GM12878 (cell line): ENCODE measurements at regions not wholly inside any gene's neighbourhood (a gene's known extent, or its start where the extent isn't known, plus 50 kb on each side); places are given as distances from the start of the nearest gene placed in this dataset.

Source experiments
- ATAC-seq: fragments of 200-7000 bp; cut with Tn5 transposase; 3 replicates; pipeline ENCODE4 v1.9.1; 2020; ENCODE audit warnings: mild to moderate bottlenecking, moderate library complexity
- BruUV-seq: library from RNA; stranded (reverse); fragments of 400-500 nt; replicated peaks from 2 replicates; lab custom pipeline; 2021; lab: Mats Ljungman, UMichigan
- CTCF ChIA-PET: fragments of 300-600 bp; sonication (Branson Sonifier 250); formaldehyde crosslinking; extraction: SDS; loops from one replicate; lab custom pipeline; 2021; ENCODE audit warnings: inconsistent platforms; lab: Yijun Ruan, JAX
- POLR2A ChIA-PET: fragments of 350-600 bp; formaldehyde crosslinking; extraction: SDS; loops from one replicate; lab custom pipeline; 2021; ENCODE audit warnings: inconsistent platforms; lab: Charles Lee
- RAD21 ChIA-PET: fragments of 300-600 bp; sonication (Branson Sonifier 250); formaldehyde crosslinking; loops from one replicate; lab custom pipeline; 2023; ENCODE audit warnings: antibody characterized with exemption; ENCODE audit not compliant: unreplicated experiment; lab: Charles Lee
- SMC1A ChIA-PET: fragments of 300-600 bp; sonication (Branson Sonifier 250); formaldehyde crosslinking; loops from one replicate; lab custom pipeline; 2023; ENCODE audit not compliant: unreplicated experiment, uncharacterized antibody; lab: Charles Lee
- DNase-seq: peaks from one replicate; pipeline ENCODE4 v3.0.0-alpha.2; 2011; ENCODE audit warnings: low read depth, low spot score
- FAIRE-seq: peaks from 3 replicates; lab custom pipeline; 2011; peaks lifted over from hg19 to GRCh38; lab: Jason Lieb, UNC
- H2AFZ ChIP-seq: 2 replicates; pipeline ENCODE4 v1.6.0; 2011; ENCODE audit warnings: low read depth, low read length, control low read depth; ENCODE audit not compliant: control insufficient read depth
- H3K27ac ChIP-seq: 2 replicates; pipeline ENCODE4 v1.5.1; 2011; ENCODE audit warnings: control low read depth; ENCODE audit not compliant: control insufficient read depth, insufficient read depth
- H3K27me3 ChIP-seq, 2 experiments: replicated peaks in 1 of 2; 2 replicates each; pipeline versions ENCODE4 v1.6.0 to v1.6.1; 2011; ENCODE audit warnings: low read length in 1 of 2; ENCODE audit not compliant: control insufficient read depth in 2 of 2, insufficient read depth in 2 of 2
- H3K36me3 ChIP-seq, 2 experiments: 2 replicates each; pipeline ENCODE4 v1.5.1; 2011; ENCODE audit warnings: low read length in 1 of 2; ENCODE audit not compliant: control insufficient read depth in 2 of 2, insufficient read depth in 2 of 2
- H3K4me1 ChIP-seq: 2 replicates; pipeline ENCODE4 v1.6.1; 2011; ENCODE audit warnings: mild to moderate bottlenecking, low read length, moderate library complexity, mixed read lengths; ENCODE audit not compliant: control insufficient read depth, insufficient read depth
- H3K4me2 ChIP-seq: 2 replicates; pipeline ENCODE4 v1.6.0; 2011; ENCODE audit warnings: control low read depth; ENCODE audit not compliant: control insufficient read depth, insufficient read depth
- H3K4me3 ChIP-seq: fragments of 200-600 bp; sonication (generic); 2 replicates; pipeline ENCODE4 v1.5.1; 2016
- H3K79me2 ChIP-seq: 2 replicates; pipeline ENCODE4 v1.6.0; 2011; ENCODE audit warnings: low read length; ENCODE audit not compliant: control insufficient read depth, insufficient read depth
- H3K9ac ChIP-seq: 2 replicates; pipeline ENCODE4 v1.8.0; 2011; ENCODE audit warnings: low read length, control low read depth, mixed read lengths; ENCODE audit not compliant: control insufficient read depth, insufficient read depth
- H3K9me3 ChIP-seq: replicated peaks from 3 replicates; pipeline ENCODE4 v1.5.1; 2011; ENCODE audit warnings: mild to moderate bottlenecking, low read length; ENCODE audit not compliant: control insufficient read depth, insufficient read depth
- H4K20me1 ChIP-seq: 2 replicates; pipeline ENCODE4 v1.6.0; 2011; ENCODE audit not compliant: control insufficient read depth, insufficient read depth
- ATF7 ChIP-seq: fragments of 450-650 bp; IDR thresholded peaks from 2 replicates; pipeline ENCODE4 v1.6.1; 2016; ENCODE audit warnings: low read depth, mild to moderate bottlenecking
- BCL11A ChIP-seq: IDR thresholded peaks from 2 replicates; pipeline ENCODE4 v1.6.1; 2011; ENCODE audit warnings: low read depth, low read length
- BCL3 ChIP-seq: IDR thresholded peaks from 2 replicates; pipeline ENCODE4 v1.6.1; 2011; ENCODE audit warnings: borderline replicate concordance, low read depth, mild to moderate bottlenecking, moderate library complexity, low read length; ENCODE audit not compliant: insufficient read depth, poor library complexity, severe bottlenecking
- CEBPB ChIP-seq, 2 experiments: fragments of 150-350 bp in 1 of 2; IDR thresholded peaks; 2 replicates each; pipeline ENCODE4 v1.6.1; 2012 to 2014; ENCODE audit warnings: low read depth in 2 of 2, low read length in 2 of 2, borderline replicate concordance in 1 of 2, inconsistent platforms in 1 of 2
- CEBPZ ChIP-seq: fragments of 150-350 bp; IDR thresholded peaks from 2 replicates; pipeline ENCODE4 v1.6.1; 2016; ENCODE audit warnings: low read depth, low read length
- CHD1 ChIP-seq: IDR thresholded peaks from 2 replicates; pipeline ENCODE4 v1.6.1; 2012; ENCODE audit warnings: low read depth, low read length, improper control_type of control experiment
- CHD2 ChIP-seq: IDR thresholded peaks from 2 replicates; pipeline ENCODE4 v1.6.1; 2011; ENCODE audit warnings: low read depth, low read length, improper control_type of control experiment, borderline replicate concordance
- CHD4 ChIP-seq: fragments of 200-600 bp; sonication (generic); IDR thresholded peaks from 2 replicates; pipeline ENCODE4 v1.6.1; 2016; ENCODE audit warnings: mild to moderate bottlenecking
- E2F8 ChIP-seq: fragments of 450-650 bp; IDR thresholded peaks from 2 replicates; pipeline ENCODE4 v1.6.1; 2018; ENCODE audit warnings: mild to moderate bottlenecking, low read depth, moderate library complexity; ENCODE audit not compliant: partially characterized antibody
- MEF2B ChIP-seq: fragments of 450-650 bp; IDR thresholded peaks from 2 replicates; pipeline ENCODE4 v1.6.1; 2018; ENCODE audit warnings: mild to moderate bottlenecking, moderate library complexity; ENCODE audit not compliant: partially characterized antibody, poor library complexity, severe bottlenecking
- PKNOX1 ChIP-seq: fragments of 450-650 bp; IDR thresholded peaks from 2 replicates; pipeline ENCODE4 v1.6.1; 2016; ENCODE audit warnings: mild to moderate bottlenecking
- SREBF1 ChIP-seq: IDR thresholded peaks from 2 replicates; pipeline ENCODE4 v1.6.1; 2012; ENCODE audit warnings: mild to moderate bottlenecking, low read length
- SRF ChIP-seq, 2 experiments: IDR thresholded peaks; 2 replicates each; pipeline ENCODE4 v1.6.1; 2011; ENCODE audit warnings: low read depth in 2 of 2, low read length in 2 of 2, mild to moderate bottlenecking in 1 of 2, moderate library complexity in 1 of 2
- SUPT20H ChIP-seq: IDR thresholded peaks from 2 replicates; pipeline ENCODE4 v1.6.1; 2011; ENCODE audit warnings: low read depth, mild to moderate bottlenecking, low read length, moderate library complexity, borderline replicate concordance; ENCODE audit not compliant: control insufficient read depth
- ZBED1 ChIP-seq: IDR thresholded peaks from 2 replicates; pipeline ENCODE4 v1.6.1; 2016; ENCODE audit warnings: borderline replicate concordance
- WGBS: methylation state at CpG from one replicate; pipeline ENCODE4 v1.1.6; 2016; ENCODE audit warnings: low lambda C conversion rate; ENCODE audit not compliant: insufficient replicate concordance, insufficient coverage; ENCODE audit errors: missing lambda C conversion rate; 5-methylcytosine and 5-hydroxymethylcytosine counted together
- in situ Hi-C: fragments of 300-500 bp; cut with MboI; formaldehyde crosslinking; loops from 9 replicates; pipeline ENCODE4 v1.14.3; 2018; ENCODE audit warnings: mixed read lengths
- intact Hi-C: fragments of 100-400 bp; cut with micrococcal nuclease; formaldehyde crosslinking; loops from one replicate; pipeline ENCODE4 v1.14.2; 2022; ENCODE audit not compliant: unreplicated experiment

GRCh38 chr20:22005535-22005934 lies 300.1 kb downstream of the PAX1 start (continued):
- no peak for TF ChIP-seq CEBPB (IDR thresholded peaks at IDR 0.05; ENCODE audit: borderline replicate concordance in 1 of 2, low read depth in 2 of 2, low read length in 2 of 2)

- no peak overlapping the region for H2AFZ ChIP-seq
- TF ChIP-seq CHD2: no peak
- TF ChIP-seq E2F8: no peak
- TF ChIP-seq MEF2B: no peak
- TF ChIP-seq CHD4: no peak
- TF ChIP-seq ZBED1: no peak
- no peak for TF ChIP-seq SRF (IDR thresholded peaks at IDR 0.05; ENCODE audit: low read depth in 2 of 2, low read length in 2 of 2)
- TF ChIP-seq PKNOX1: no peak
- TF ChIP-seq SUPT20H: no peak
- TF ChIP-seq BCL11A: no peak
- TF ChIP-seq CHD1: no peak
- no peak for TF ChIP-seq ATF7
- TF ChIP-seq BCL3: no peak
- TF ChIP-seq CEBPZ: no peak
- TF ChIP-seq SREBF1: no peak
- H3K4me3 ChIP-seq: no peak overlapping the region
- WGBS: 0% methylated on average over 2 of the region's 2 CpGs
- H3K79me2 ChIP-seq: no peaks in the 10 kb centered on the region
- no peak for FAIRE-seq
- H3K27me3 ChIP-seq: no peaks in the 10 kb centered on the region
- ATAC-seq: no peak
- H3K9ac ChIP-seq: no peak overlapping the region
- no peaks in the 10 kb centered on the region for H4K20me1 ChIP-seq
- H3K27ac ChIP-seq: no peak overlapping the region
- no peaks in the 10 kb centered on the region for H3K36me3 ChIP-seq
- H3K9me3 ChIP-seq: no peaks in the 10 kb centered on the region
- H3K4me1 ChIP-seq: no peaks in the 10 kb centered on the region
- BruUV-seq: no TSS peak
- intact Hi-C loops (no loop called here), in situ Hi-C loops (no loop called here)
- ChIA-PET RAD21 (no interaction called here), SMC1A (no interaction called here), CTCF (no interaction called here), POLR2A (no interaction called here)
- no peak for DNase-seq
- no peak overlapping the region for H3K4me2 ChIP-seq
These were observed 299.5 kb downstream of the PAX1 start for GRCh38 chr20:22004946-22005345.
